Gastrocnemius medialis (tissue), 4 donors: ENCODE measurements at regions not wholly inside any gene's neighbourhood (a gene's known extent, or its start where the extent isn't known, plus 50 kb on each side); places are given as distances from the start of the nearest gene placed in this dataset.
A peak's percentile ranks its signal among the peaks of the same experiment; 100 is the strongest.

Experiments
- ATAC-seq, 2 donors: fragments of 150-250 bp; one replicate each; pipeline ENCODE4 v1.9.1; 2016
- DNase-seq, 2 donors: peaks; one replicate each; pipeline ENCODE4 v3.0.0-alpha.2; 2019
- H3K27ac ChIP-seq, 4 donors: fragments of 200-600 bp; sonication (generic); 1 replicate in 1 of 4; 2 replicates in 3 of 4; pipeline ENCODE4 v1.5.1; 2016 to 2018; ENCODE audit warnings: mild to moderate bottlenecking in 2 of 4, moderate library complexity in 1 of 4
- H3K27me3 ChIP-seq, 3 donors: fragments of 200-600 bp; sonication (generic) in 2 of 3; 1 replicate in 1 of 3; 2 replicates in 2 of 3; pipeline versions ENCODE4 v1.5.1 to v1.6.0; 2016 to 2019; ENCODE audit warnings: mild to moderate bottlenecking in 1 of 3, moderate library complexity in 1 of 3
- H3K36me3 ChIP-seq, 2 donors: fragments of 200-600 bp; sonication (generic) in 1 of 2; one replicate each; pipeline ENCODE4 v1.5.1; 2017 to 2018
- H3K4me1 ChIP-seq, 2 donors: fragments of 200-600 bp; sonication (generic) in 1 of 2; one replicate each; pipeline ENCODE4 v1.5.1; 2016 to 2017; ENCODE audit warnings: mild to moderate bottlenecking in 2 of 2
- H3K4me3 ChIP-seq, 4 donors: fragments of 200-600 bp; sonication (generic) in 3 of 4; 1 replicate in 1 of 4; 2 replicates in 3 of 4; pipeline ENCODE4 v1.5.1; 2016 to 2019; ENCODE audit warnings: mild to moderate bottlenecking in 2 of 4
- H3K9me3 ChIP-seq, 3 donors: fragments of 200-600 bp; sonication (generic) in 2 of 3; 1 replicate in 1 of 3; 2 replicates in 2 of 3; pipeline ENCODE4 v1.5.1; 2016 to 2019
- POLR2A ChIP-seq, 2 donors: fragments of 450-650 bp; IDR thresholded peaks; one replicate each; pipeline ENCODE4 v1.6.1; 2017; ENCODE audit warnings: antibody characterized with exemption in 2 of 2, mild to moderate bottlenecking in 2 of 2, moderate library complexity in 2 of 2
- in situ Hi-C, 4 donors: fragments of 200-750 bp; cut with MboI; loops; one replicate each; pipeline versions ENCODE4 v1.15.0 to v1.8.0; 2017; ENCODE audit warnings: low sequenced_read_pairs in 4 of 4
- intact Hi-C: fragments of 100-400 bp; cut with DNase I; formaldehyde crosslinking; loops from one replicate; pipeline ENCODE4 v1.15.1; 2023; ENCODE audit warnings: low total_unique reads
- TF ChIP-seq, protein P1 (sequence below), 5 experiments: fragments of 450-650 bp in 3 of 5; fragments of 200-600 bp in 2 of 5; sonication (generic) in 2 of 5; IDR thresholded peaks in 4 of 5; conservative IDR thresholded peaks in 1 of 5; 1 replicate in 4 of 5; 2 replicates in 1 of 5; pipeline ENCODE4 v1.5.1; 2016 to 2019; ENCODE audit warnings: antibody characterized with exemption in 5 of 5, mild to moderate bottlenecking in 3 of 5, moderate library complexity in 3 of 5

GRCh38 chr9:16309082-16309468, 561.4 kb downstream of the BNC2 start:
- TF ChIP-seq, protein P1, sequence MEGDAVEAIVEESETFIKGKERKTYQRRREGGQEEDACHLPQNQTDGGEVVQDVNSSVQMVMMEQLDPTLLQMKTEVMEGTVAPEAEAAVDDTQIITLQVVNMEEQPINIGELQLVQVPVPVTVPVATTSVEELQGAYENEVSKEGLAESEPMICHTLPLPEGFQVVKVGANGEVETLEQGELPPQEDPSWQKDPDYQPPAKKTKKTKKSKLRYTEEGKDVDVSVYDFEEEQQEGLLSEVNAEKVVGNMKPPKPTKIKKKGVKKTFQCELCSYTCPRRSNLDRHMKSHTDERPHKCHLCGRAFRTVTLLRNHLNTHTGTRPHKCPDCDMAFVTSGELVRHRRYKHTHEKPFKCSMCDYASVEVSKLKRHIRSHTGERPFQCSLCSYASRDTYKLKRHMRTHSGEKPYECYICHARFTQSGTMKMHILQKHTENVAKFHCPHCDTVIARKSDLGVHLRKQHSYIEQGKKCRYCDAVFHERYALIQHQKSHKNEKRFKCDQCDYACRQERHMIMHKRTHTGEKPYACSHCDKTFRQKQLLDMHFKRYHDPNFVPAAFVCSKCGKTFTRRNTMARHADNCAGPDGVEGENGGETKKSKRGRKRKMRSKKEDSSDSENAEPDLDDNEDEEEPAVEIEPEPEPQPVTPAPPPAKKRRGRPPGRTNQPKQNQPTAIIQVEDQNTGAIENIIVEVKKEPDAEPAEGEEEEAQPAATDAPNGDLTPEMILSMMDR (IDR thresholded peaks at IDR 0.05 in 4 of 5, conservative IDR thresholded peaks at IDR 0.05 in 1 of 5): no peak
- TF ChIP-seq POLR2A (IDR thresholded peaks at IDR 0.05): no peak
- DNase-seq: no peak
- intact Hi-C loops: no loop called here
- no peaks in the 10 kb centered on the region for H3K36me3 ChIP-seq
- in situ Hi-C loops: no loop called here
- H3K27me3 ChIP-seq: peaks cover 0 to 3% (median 0%) of the 10 kb centered on the region in 3 donors
- H3K27ac ChIP-seq: no peak overlapping the region
- H3K9me3 ChIP-seq: no peaks in the 10 kb centered on the region
- ATAC-seq: no peak
- no peak overlapping the region for H3K4me3 ChIP-seq
- H3K4me1 ChIP-seq: peaks cover 0 to 8% of the 10 kb centered on the region in 2 donors

- intact Hi-C loops (no loop called here), in situ Hi-C loops (no loop called here)
- DNase-seq: peak; percentile 15 to 33
- Histone ChIP-seq H3K4me1 (peaks cover 0 to 8% of the 10 kb centered on the region in 2 donors), H3K27ac (no peak overlapping the region), H3K27me3 (peaks cover 0 to 3% (median 0%) of the 10 kb centered on the region in 3 donors), H3K36me3 (no peaks in the 10 kb centered on the region), H3K4me3 (no peak overlapping the region), H3K9me3 (no peaks in the 10 kb centered on the region)
- peak; percentile 57 to 66 for ATAC-seq
- TF ChIP-seq POLR2A (IDR thresholded peaks at IDR 0.05): no peak
- TF ChIP-seq, protein P1 (IDR thresholded peaks at IDR 0.05 in 4 of 5, conservative IDR thresholded peaks at IDR 0.05 in 1 of 5): no peak
These were observed 560.8 kb downstream of the BNC2 start for GRCh38 chr9:16309469-16310271.

DNA sequence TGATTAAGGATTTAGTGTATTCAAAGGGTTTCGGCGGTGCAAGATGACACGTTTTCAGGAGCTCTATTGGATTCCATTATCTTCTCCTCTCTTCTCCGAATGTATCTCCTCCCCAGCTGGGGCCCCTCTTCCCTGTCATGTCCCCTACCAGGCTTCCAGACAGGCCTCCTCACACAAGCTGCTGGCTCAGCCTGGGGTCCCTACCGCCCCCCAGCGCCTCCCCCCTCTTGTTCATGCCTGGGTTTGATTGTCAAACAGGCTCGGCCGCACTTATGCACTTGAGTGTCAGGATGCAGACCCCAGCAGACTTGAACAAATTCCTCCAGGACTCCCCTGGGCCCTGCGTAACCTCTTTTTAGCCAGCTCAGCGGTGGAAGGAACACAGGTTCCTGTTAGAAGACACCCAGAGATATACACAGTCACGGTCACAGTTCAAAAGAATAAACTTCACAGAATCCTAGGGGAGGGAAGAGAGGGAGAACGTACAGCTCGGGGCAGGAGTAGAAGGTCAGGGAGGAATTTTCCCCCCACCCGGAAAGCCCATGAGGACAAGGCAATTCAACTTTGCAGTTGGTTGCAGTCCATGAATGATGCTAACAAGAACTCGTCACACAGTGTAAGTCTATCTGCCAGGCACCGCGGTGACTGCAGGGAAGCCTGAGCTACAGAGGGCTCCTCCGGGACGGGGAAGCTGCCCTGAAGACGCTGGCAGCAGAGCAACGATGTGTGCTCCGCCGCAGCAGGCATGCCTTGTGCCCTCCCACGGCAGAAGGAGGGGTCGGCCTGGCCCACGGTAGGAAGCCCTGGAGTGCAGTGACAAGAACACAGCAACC, 560.0 kb downstream of the BNC2 start:
- no peaks in the 10 kb centered on the region for H3K36me3 ChIP-seq
- H3K4me3 ChIP-seq: no peak overlapping the region
- H3K27me3 ChIP-seq: peaks cover 0 to 3% (median 0%) of the 10 kb centered on the region in 3 donors
- H3K9me3 ChIP-seq: no peaks in the 10 kb centered on the region
- in situ Hi-C loops: no loop called here
- DNase-seq (no peak), ATAC-seq (no peak)
- intact Hi-C loops: no loop called here
- TF ChIP-seq, protein P1 (IDR thresholded peaks at IDR 0.05 in 4 of 5, conservative IDR thresholded peaks at IDR 0.05 in 1 of 5): no peak
- TF ChIP-seq POLR2A (IDR thresholded peaks at IDR 0.05): no peak
- H3K4me1 ChIP-seq: peaks cover 0 to 8% of the 10 kb centered on the region in 2 donors
- H3K27ac ChIP-seq: no peak overlapping the region

GRCh38 chr9:16312116-16312515, 558.4 kb downstream of the BNC2 start:
- Histone ChIP-seq H3K27me3 (peaks cover 0 to 3% (median 0%) of the 10 kb centered on the region in 3 donors), H3K36me3 (no peaks in the 10 kb centered on the region), H3K9me3 (no peaks in the 10 kb centered on the region), H3K4me3 (no peak overlapping the region), H3K4me1 (peaks cover 0 to 8% of the 10 kb centered on the region in 2 donors), H3K27ac (no peak overlapping the region)
- DNase-seq (no peak), ATAC-seq (no peak)
- intact Hi-C loops (no loop called here), in situ Hi-C loops (no loop called here)
- no peak for TF ChIP-seq POLR2A (IDR thresholded peaks at IDR 0.05)
- TF ChIP-seq, protein P1 (IDR thresholded peaks at IDR 0.05 in 4 of 5, conservative IDR thresholded peaks at IDR 0.05 in 1 of 5): no peak
